ENCODE measurements at regions not wholly inside any gene's neighbourhood (a gene's known extent, or its start where the extent isn't known, plus 50 kb on each side); places are given as distances from the start of the nearest gene placed in this dataset.
"Not testable (repeated sequence)": the region's sequence is repeated elsewhere in the genome, so short reads cannot be mapped to it uniquely, and the experiment has no call there.

DNA sequence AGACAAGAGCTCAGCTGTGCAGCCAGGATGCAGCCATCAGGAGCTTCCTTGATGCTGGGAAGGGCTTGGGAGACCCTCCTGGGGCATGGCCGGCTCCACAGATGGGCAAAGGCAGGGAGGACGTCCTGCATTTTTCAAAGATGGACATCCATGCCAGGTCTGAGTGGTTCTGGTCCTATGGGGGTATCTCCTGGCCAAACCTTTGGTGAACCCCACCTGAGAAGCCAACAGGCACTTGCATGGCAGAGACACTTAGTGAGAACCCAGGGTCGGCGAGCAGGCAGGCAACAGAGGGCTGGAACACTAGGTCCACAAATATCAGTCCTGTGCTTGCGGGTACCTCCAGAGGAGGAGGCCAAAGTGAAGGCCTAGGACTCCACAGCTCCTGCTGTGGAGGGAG lies 70.0 kb downstream of the KCTD15 start:
- DNase-seq (ENCODE audit: extremely low read depth, insufficient read length) = no peak
- Histone ChIP-seq H3K36me3 (ENCODE audit: control insufficient read depth, insufficient read depth, low read length) (no peaks in the 10 kb centered on the region), H3K4me3 (replicated peaks; ENCODE audit: low read depth, low read length) (no peak overlapping the region), H3K27me3 (replicated peaks; ENCODE audit: control insufficient read depth, insufficient read depth, low read length) (no peaks in the 10 kb centered on the region; the same call in none of the 2 replicates)
- TF ChIP-seq, protein P1, sequence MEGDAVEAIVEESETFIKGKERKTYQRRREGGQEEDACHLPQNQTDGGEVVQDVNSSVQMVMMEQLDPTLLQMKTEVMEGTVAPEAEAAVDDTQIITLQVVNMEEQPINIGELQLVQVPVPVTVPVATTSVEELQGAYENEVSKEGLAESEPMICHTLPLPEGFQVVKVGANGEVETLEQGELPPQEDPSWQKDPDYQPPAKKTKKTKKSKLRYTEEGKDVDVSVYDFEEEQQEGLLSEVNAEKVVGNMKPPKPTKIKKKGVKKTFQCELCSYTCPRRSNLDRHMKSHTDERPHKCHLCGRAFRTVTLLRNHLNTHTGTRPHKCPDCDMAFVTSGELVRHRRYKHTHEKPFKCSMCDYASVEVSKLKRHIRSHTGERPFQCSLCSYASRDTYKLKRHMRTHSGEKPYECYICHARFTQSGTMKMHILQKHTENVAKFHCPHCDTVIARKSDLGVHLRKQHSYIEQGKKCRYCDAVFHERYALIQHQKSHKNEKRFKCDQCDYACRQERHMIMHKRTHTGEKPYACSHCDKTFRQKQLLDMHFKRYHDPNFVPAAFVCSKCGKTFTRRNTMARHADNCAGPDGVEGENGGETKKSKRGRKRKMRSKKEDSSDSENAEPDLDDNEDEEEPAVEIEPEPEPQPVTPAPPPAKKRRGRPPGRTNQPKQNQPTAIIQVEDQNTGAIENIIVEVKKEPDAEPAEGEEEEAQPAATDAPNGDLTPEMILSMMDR (IDR thresholded peaks at IDR 0.05; ENCODE audit: insufficient read depth, low read length, poor library complexity, severe bottlenecking) = no peak

DNA sequence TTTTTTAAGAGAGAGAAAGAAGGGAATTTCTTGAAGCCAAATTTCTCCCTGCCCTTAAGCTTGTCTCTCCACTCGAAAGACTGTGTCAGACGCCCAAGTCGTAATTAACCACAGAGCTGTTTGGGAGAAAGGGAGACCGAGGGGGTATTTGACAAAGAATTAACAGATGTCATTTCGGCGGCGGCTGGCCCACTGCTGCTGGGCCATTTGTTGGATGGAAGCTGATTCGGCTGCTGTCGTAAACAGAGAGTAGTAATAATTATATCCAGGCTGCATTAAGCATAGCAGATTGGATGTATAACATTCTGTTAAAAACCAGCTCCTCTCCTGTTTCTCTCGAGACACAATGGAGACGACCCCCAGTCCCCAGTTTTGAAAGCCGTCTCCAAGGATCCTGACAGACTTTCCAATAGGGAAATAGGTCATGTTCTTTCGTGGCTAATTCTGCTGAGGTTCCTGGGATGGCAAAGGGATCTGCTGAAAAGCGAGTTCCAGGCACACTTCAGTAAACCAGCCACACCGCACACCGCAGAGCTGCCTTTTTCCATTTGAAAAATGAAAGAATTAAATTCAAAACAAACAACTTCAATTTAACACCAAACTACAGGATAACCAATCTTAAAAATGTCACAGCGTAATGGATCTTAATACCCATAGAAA lies 71.5 kb downstream of the KCTD15 start:
- Histone ChIP-seq H3K36me3 (ENCODE audit: control insufficient read depth, insufficient read depth, low read length) (no peaks in the 10 kb centered on the region), H3K4me3 (replicated peaks; ENCODE audit: low read depth, low read length) (no peak overlapping the region), H3K27me3 (replicated peaks; ENCODE audit: control insufficient read depth, insufficient read depth, low read length) (no peaks in the 10 kb centered on the region; the same call in none of the 2 replicates)
- no peak for DNase-seq (ENCODE audit: extremely low read depth, insufficient read length)
- TF ChIP-seq, protein P1 (IDR thresholded peaks at IDR 0.05; ENCODE audit: insufficient read depth, low read length, poor library complexity, severe bottlenecking) = no peak

DNA sequence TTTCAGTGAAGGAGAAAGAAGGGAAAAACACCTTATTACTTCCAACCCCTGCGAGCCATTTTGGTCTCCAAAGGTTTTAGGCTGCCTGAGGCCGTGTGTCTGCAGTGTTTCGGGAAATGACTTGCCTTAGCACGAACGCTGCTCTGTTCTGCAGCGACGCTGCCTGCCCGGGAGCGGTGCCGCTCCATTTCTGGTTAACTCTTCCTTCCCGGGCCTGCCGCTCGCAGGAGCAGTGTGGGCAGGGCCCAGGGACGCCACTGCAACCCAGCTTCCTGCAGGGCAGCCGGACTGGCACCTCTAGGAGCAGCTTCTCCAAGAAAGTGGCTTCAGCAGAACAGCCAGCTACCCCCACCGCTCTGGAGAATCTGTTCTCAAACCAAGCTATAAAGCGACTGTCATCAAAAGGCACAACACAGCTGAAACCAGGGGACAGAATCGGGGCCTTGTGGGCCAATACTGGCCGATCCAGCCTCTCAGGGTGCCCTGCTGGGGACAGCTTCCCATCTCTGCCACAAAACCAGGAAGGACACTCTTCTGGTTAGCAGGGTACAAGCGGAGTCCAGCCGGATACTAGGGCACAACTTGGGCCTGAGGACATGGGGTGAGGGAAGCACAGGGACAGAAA lies 72.2 kb downstream of the KCTD15 start:
- DNase-seq (ENCODE audit: extremely low read depth, insufficient read length) = no peak
- H3K4me3 ChIP-seq (replicated peaks; ENCODE audit: low read depth, low read length) = no peak overlapping the region
- no peaks in the 10 kb centered on the region for H3K36me3 ChIP-seq (ENCODE audit: control insufficient read depth, insufficient read depth, low read length)
- TF ChIP-seq, protein P1 (IDR thresholded peaks at IDR 0.05; ENCODE audit: insufficient read depth, low read length, poor library complexity, severe bottlenecking) = no peak
- no peaks in the 10 kb centered on the region; the same call in none of the 2 replicates for H3K27me3 ChIP-seq (replicated peaks; ENCODE audit: control insufficient read depth, insufficient read depth, low read length)

DNA sequence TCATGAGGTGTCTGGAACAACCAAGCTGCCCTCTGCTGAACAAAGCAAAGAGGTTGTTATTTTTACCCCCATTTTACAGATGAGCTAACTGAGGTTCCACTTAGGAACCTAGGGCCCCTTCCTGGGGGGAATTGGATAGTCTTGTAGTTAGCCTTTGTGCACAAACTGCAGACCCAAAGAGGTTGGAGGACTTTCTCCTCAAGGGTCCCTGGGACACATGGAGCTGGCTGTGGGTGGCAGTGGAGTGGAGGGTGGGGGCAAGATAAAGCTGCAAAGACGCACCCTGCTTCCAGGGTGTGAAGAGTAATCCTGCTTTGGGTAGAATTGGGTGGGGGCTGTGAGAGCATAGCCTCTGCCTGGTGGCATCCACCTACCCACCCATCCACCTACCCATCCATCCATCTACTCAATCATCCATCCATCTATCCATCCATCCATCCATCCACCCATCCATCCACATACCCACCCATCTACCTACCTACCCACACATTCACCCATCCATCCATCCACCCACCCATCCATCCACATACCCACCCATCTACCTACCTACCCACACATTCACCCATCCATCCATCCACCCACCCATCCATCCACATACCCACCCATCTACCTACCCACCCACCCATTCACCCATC lies 73.7 kb downstream of the KCTD15 start:
- not testable (repeated sequence) for H3K36me3 ChIP-seq (ENCODE audit: control insufficient read depth, insufficient read depth, low read length); DNase-seq (ENCODE audit: extremely low read depth, insufficient read length); H3K27me3 ChIP-seq (replicated peaks; ENCODE audit: control insufficient read depth, insufficient read depth, low read length); H3K4me3 ChIP-seq (replicated peaks; ENCODE audit: low read depth, low read length)

DNA sequence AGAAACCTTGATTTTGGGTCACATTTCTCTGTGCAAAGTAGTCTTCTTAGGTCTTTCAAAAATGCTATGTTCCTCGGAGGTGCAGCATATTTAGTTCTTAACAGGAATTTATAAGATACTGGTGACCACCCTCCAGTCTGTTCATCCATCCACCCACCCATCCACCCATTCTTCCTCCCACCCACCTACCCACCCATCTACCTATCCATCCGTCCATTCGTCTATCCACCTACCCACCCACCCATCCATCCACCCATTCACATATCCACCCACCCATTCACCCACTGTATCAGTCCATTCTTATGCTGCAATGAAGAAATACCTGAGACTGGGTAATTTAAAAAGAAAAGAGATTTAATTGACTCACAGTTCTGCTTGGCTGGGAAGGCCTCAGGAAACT lies 74.9 kb downstream of the KCTD15 start:
- no peak for DNase-seq (ENCODE audit: extremely low read depth, insufficient read length)
- TF ChIP-seq, protein P1 (IDR thresholded peaks at IDR 0.05; ENCODE audit: insufficient read depth, low read length, poor library complexity, severe bottlenecking) = no peak
- no peaks in the 10 kb centered on the region; the same call in none of the 2 replicates for H3K27me3 ChIP-seq (replicated peaks; ENCODE audit: control insufficient read depth, insufficient read depth, low read length)
- H3K36me3 ChIP-seq (ENCODE audit: control insufficient read depth, insufficient read depth, low read length) = no peaks in the 10 kb centered on the region
- H3K4me3 ChIP-seq (replicated peaks; ENCODE audit: low read depth, low read length) = no peak overlapping the region
